Psoas muscle (tissue), 7 donors: ENCODE measurements at regions not wholly inside any gene's neighbourhood (a gene's known extent, or its start where the extent isn't known, plus 50 kb on each side); places are given as distances from the start of the nearest gene placed in this dataset.

Experiments used
- ATAC-seq, 4 donors: fragments of 200-7000 bp; cut with Tn5 transposase; one replicate each; pipeline ENCODE4 v1.9.1; 2020; ENCODE audit warnings: moderate library complexity in 3 of 4, mild to moderate bottlenecking in 2 of 4
- DNase-seq, 2 donors: peaks; one replicate each; pipeline ENCODE4 v3.0.0-alpha.2; 2020
- H3K27ac ChIP-seq: fragments of 200-600 bp; one replicate; pipeline ENCODE4 v1.8.0; 2022
- H3K27me3 ChIP-seq, 3 donors: fragments of 200-600 bp in 1 of 3; one replicate each; pipeline versions ENCODE4 v1.6.1 to v1.8.0; 2013 to 2022; ENCODE audit warnings: low read length in 2 of 3, mild to moderate bottlenecking in 2 of 3, moderate library complexity in 1 of 3; ENCODE audit not compliant: insufficient read depth in 3 of 3
- H3K36me3 ChIP-seq, 2 donors: fragments of 200-600 bp in 1 of 2; one replicate each; pipeline versions ENCODE4 v1.6.1 to v1.8.0; 2013 to 2022; ENCODE audit warnings: low read depth in 1 of 2, mild to moderate bottlenecking in 1 of 2, moderate library complexity in 1 of 2; ENCODE audit not compliant: insufficient read depth in 1 of 2
- H3K4me1 ChIP-seq: fragments of 200-600 bp; one replicate; pipeline ENCODE4 v1.8.0; 2022
- H3K4me3 ChIP-seq: fragments of 200-600 bp; one replicate; pipeline ENCODE4 v1.8.0; 2022; ENCODE audit warnings: mild to moderate bottlenecking
- H3K9me3 ChIP-seq: fragments of 200-600 bp; one replicate; pipeline ENCODE4 v1.8.0; 2022
- WGBS, 3 donors: extraction: QIAGEN DNeasy Blood & Tissue Kit; methylation state at CpG; one replicate each; pipeline versions ENCODE4 v1.1.6 to v1.1.7; 2013; 5-methylcytosine and 5-hydroxymethylcytosine counted together
- intact Hi-C, 2 donors: fragments of 100-400 bp; cut with DNase I; formaldehyde crosslinking; loops; one replicate each; pipeline versions ENCODE4 v1.11.0 to v1.14.2; 2022
- TF ChIP-seq, protein P1 (sequence below): fragments of 200-600 bp; IDR thresholded peaks from one replicate; pipeline ENCODE4 v1.8.0; 2022; ENCODE audit warnings: antibody characterized with exemption
- donor health status: healthy with polysubstance abuse.
- donor health status: DM: no; HTN: no; CAD: no; lungs with moderate emphysema.
- donor health status: Bipolar disorder and iron deficiency.
- donor health status: healthy.
- donor health status: DM: yes; HTN: yes; CAD: no.
- donor health status: DM: no; HTN: no; CAD: no.
- donor health status: DM: yes; HTN: yes; CAD: no.

DNA sequence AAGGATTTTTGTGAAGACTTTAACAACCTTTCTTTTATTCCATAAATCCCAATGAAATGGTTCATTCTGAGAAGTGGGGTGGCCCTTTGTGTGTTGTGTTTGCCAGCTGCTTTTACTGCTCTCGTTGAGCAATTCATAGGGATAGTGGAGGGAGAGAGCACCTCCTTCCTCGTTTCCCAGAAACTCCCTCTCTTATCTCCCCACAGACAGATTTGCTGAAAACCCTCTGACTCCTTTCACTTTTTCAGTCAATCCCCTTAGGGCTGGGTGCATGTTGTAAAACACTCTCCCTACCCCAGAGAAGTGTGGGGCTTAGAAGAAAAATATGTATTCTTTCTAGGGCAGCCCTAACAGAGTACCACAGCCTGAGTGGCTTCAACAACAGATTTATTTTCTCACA lies 557.2 kb upstream of the RGMA start:
- ATAC-seq, result no peak
- TF ChIP-seq, protein P1, sequence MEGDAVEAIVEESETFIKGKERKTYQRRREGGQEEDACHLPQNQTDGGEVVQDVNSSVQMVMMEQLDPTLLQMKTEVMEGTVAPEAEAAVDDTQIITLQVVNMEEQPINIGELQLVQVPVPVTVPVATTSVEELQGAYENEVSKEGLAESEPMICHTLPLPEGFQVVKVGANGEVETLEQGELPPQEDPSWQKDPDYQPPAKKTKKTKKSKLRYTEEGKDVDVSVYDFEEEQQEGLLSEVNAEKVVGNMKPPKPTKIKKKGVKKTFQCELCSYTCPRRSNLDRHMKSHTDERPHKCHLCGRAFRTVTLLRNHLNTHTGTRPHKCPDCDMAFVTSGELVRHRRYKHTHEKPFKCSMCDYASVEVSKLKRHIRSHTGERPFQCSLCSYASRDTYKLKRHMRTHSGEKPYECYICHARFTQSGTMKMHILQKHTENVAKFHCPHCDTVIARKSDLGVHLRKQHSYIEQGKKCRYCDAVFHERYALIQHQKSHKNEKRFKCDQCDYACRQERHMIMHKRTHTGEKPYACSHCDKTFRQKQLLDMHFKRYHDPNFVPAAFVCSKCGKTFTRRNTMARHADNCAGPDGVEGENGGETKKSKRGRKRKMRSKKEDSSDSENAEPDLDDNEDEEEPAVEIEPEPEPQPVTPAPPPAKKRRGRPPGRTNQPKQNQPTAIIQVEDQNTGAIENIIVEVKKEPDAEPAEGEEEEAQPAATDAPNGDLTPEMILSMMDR, result no peak
- H3K27me3 ChIP-seq, result no peaks in the 10 kb centered on the region
- no peaks in the 10 kb centered on the region for H3K9me3 ChIP-seq
- no peak for DNase-seq
- H3K4me1 ChIP-seq, result no peaks in the 10 kb centered on the region
- 60 to 68% (median 61%) methylated on average over 2 of the region's 2 CpGs for WGBS, 3 donors
- H3K36me3 ChIP-seq, result no peaks in the 10 kb centered on the region
- no peak overlapping the region for H3K4me3 ChIP-seq
- intact Hi-C loops, result no loop called here
- H3K27ac ChIP-seq, result no peak overlapping the region

DNA sequence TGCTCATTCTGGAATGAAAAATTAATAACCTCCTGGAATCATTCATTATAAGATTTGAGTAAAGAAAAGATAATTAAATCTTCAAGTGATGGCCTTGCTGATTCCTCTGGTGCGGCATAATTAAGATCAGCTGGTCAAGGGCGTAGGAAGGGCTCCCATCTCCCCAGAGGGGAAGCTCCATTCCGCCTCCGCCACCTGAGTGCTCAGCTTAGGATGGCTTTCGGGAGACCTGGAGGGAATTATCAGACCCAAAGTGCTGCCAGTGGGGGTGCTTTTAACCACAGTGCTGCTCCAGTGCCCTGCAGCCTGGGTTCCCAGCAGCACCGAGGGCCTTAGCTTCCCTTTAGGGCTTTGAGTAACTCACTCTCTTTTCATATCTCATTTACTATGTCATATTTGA lies 556.6 kb upstream of the RGMA start:
- Histone ChIP-seq H3K27me3 (no peaks in the 10 kb centered on the region), H3K36me3 (no peaks in the 10 kb centered on the region), H3K4me1 (no peaks in the 10 kb centered on the region), H3K9me3 (no peaks in the 10 kb centered on the region), H3K4me3 (no peak overlapping the region), H3K27ac (no peak overlapping the region)
- intact Hi-C loops, result no loop called here
- 91 to 98% (median 92%) methylated on average over 6 of the region's 6 CpGs for WGBS, 3 donors
- ATAC-seq, result no peak
- TF ChIP-seq, protein P1, result no peak
- no peak for DNase-seq

DNA sequence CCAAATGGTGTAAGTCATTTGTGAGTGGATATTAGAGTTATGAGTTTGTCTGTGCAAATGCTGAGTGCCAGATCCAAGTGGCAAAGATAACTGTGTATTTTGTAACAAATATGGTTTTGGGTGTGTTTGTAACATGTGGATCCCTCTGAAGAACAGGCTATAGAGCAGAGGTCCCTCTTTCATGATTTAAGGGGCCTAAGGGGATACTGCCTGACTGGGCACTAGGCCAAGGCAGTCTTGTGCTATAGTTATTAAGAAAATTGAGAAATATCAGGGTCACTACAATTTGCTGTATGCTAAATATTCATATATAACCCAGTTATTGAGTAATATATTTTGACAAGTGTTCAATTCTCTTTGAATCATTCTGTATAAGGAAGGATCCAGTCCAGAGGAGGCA lies 555.6 kb upstream of the RGMA start:
- ATAC-seq, result no peak
- TF ChIP-seq, protein P1, result no peak
- no peaks in the 10 kb centered on the region for H3K36me3 ChIP-seq
- no peak for DNase-seq
- H3K4me1 ChIP-seq, result no peaks in the 10 kb centered on the region
- no peak overlapping the region for H3K27ac ChIP-seq
- H3K27me3 ChIP-seq, result no peaks in the 10 kb centered on the region
- intact Hi-C loops, result no loop called here
- no peaks in the 10 kb centered on the region for H3K9me3 ChIP-seq
- no peak overlapping the region for H3K4me3 ChIP-seq

DNA sequence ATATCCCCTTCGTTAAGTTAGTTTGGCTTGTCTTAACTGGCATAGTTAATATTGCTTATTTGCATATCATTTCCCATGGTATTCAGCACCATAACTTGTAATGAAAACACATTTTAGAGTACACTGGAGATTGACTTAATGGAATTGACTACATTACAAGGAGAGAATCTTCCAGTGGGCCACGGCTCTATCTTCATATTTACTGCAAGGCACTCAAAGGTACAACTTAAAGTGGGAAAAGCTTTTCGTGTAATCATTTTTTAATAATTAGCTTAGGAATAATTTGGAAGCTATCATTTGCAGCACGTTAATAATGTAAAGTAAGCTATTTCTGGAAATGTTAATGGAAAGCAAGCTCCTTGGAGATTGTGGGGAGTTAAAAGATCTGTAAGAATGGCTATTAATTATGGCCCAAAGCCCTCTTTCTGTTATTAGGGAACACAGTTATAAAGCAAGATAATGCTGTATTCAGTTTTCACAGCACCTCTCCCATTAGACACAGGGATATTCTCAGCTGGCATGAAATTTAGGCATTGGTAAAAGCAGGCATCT lies 551.5 kb upstream of the RGMA start:
- Histone ChIP-seq H3K27ac (no peak overlapping the region), H3K9me3 (no peaks in the 10 kb centered on the region), H3K36me3 (no peaks in the 10 kb centered on the region), H3K27me3 (no peaks in the 10 kb centered on the region), H3K4me3 (no peak overlapping the region), H3K4me1 (no peaks in the 10 kb centered on the region)
- no peak for ATAC-seq
- TF ChIP-seq, protein P1, result no peak
- 82 to 90% (median 86%) methylated on average over 4 of the region's 4 CpGs for WGBS, 3 donors
- no peak for DNase-seq
- intact Hi-C loops, result no loop called here

DNA sequence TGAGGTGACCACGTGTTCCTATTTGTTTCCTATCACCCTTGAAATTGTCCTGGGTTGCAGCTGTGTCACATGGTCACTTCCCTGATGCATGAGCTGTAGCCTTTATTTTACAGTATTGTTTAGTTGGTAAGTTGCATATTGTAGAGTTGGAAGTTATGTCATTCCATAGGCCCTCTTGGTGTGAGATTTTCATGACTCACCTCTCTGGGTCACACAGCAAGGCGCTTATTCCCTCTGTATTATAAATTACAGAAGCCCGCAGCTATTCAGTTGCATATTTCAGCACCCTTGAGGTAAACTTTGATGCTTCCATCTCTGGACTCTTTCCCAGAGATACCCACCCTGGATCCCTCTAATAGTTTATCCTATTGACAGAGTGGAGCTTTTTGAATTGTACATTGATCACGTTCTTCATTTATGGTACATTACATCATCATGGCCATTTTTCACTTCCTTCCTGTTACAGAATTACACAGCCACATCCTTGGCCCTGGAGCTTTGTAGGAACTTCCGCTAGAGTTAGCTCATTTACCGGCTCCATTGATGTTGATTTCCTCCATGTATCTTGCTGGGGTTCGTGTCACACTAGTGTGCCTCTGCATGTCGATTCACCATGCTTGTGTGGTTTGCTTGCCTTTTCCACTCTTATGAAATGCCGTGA lies 543.1 kb upstream of the RGMA start:
- peaks cover 5% of the 10 kb centered on the region for H3K9me3 ChIP-seq
- no peaks in the 10 kb centered on the region for H3K36me3 ChIP-seq
- intact Hi-C loops, result no loop called here
- TF ChIP-seq, protein P1, result no peak
- ATAC-seq, result no peak
- H3K4me1 ChIP-seq, result no peaks in the 10 kb centered on the region
- no peak overlapping the region for H3K4me3 ChIP-seq
- no peaks in the 10 kb centered on the region for H3K27me3 ChIP-seq
- WGBS, 3 donors, result 74 to 85% (median 78%) methylated on average over 9 of the region's 9 CpGs
- DNase-seq, result no peak
- H3K27ac ChIP-seq, result no peak overlapping the region
